A673 (cell line): ENCODE measurements at regions not wholly inside any gene's neighbourhood (a gene's known extent, or its start where the extent isn't known, plus 50 kb on each side); places are given as distances from the start of the nearest gene placed in this dataset.

Experiments
- BruUV-seq: library from RNA; stranded (reverse); fragments of 400-500 nt; replicated peaks from 2 replicates; lab custom pipeline; 2021; lab: Mats Ljungman, UMichigan
- CTCF ChIA-PET: fragments of 300-600 bp; sonication (Branson Sonifier 250); formaldehyde crosslinking; loops from one replicate; lab custom pipeline; 2022; ENCODE audit warnings: antibody characterized with exemption; lab: Charles Lee
- POLR2A ChIA-PET: fragments of 300-600 bp; sonication (Branson Sonifier 250); formaldehyde crosslinking; loops from one replicate; lab custom pipeline; 2022; ENCODE audit warnings: antibody characterized with exemption; ENCODE audit not compliant: low non-redundant PET; lab: Charles Lee
- DNase-seq: peaks from one replicate; pipeline ENCODE4 v3.0.0-alpha.2; 2015; ENCODE audit warnings: low spot score
- H3K27ac ChIP-seq: fragments of 200-600 bp; sonication (generic); 2 replicates; pipeline ENCODE4 v1.5.1; 2016; ENCODE audit warnings: mixed run types, low read depth, mild to moderate bottlenecking, mixed read lengths, antibody characterized with exemption, low read length; ENCODE audit not compliant: poor library complexity, severe bottlenecking
- H3K27me3 ChIP-seq: fragments of 200-600 bp; sonication (generic); replicated peaks from 2 replicates; pipeline ENCODE4 v1.6.1; 2017; ENCODE audit warnings: mixed run types, low read depth, mild to moderate bottlenecking, mixed read lengths, antibody characterized with exemption, low read length; ENCODE audit not compliant: insufficient read depth, poor library complexity
- H3K36me3 ChIP-seq: fragments of 200-600 bp; sonication (generic); 2 replicates; pipeline ENCODE4 v1.6.1; 2016; ENCODE audit warnings: mixed run types, mild to moderate bottlenecking, mixed read lengths, antibody characterized with exemption, low read length; ENCODE audit not compliant: insufficient read depth, poor library complexity, severe bottlenecking
- H3K4me1 ChIP-seq: fragments of 200-600 bp; sonication (generic); 2 replicates; pipeline ENCODE4 v1.6.1; 2017; ENCODE audit warnings: mixed run types, mild to moderate bottlenecking, mixed read lengths, antibody characterized with exemption, low read length; ENCODE audit not compliant: insufficient read depth, poor library complexity, severe bottlenecking
- H3K4me3 ChIP-seq: fragments of 200-600 bp; sonication (generic); 2 replicates; pipeline ENCODE4 v1.5.1; 2016; ENCODE audit warnings: low read depth, mixed run types, mild to moderate bottlenecking, mixed read lengths, low read length; ENCODE audit not compliant: poor library complexity, severe bottlenecking
- H3K9me3 ChIP-seq: fragments of 200-600 bp; sonication (generic); 2 replicates; pipeline ENCODE4 v1.6.1; 2016; ENCODE audit warnings: mixed run types, low read depth, mild to moderate bottlenecking, mixed read lengths, antibody characterized with exemption, low read length; ENCODE audit not compliant: poor library complexity, severe bottlenecking
- CTCF ChIP-seq: fragments of 300-800, 200-600 bp; sonication (generic); conservative IDR thresholded peaks from 2 replicates; pipeline ENCODE4 v1.5.1; 2017; ENCODE audit warnings: low read depth, mild to moderate bottlenecking, antibody characterized with exemption, low read length, moderate library complexity, mixed read lengths
- EZH2 ChIP-seq: fragments of 200-600 bp; sonication (generic); IDR thresholded peaks from 2 replicates; pipeline ENCODE4 v1.6.1; 2017; ENCODE audit warnings: borderline replicate concordance, low read depth, mild to moderate bottlenecking, mixed read lengths, antibody characterized with exemption, low read length; ENCODE audit not compliant: poor library complexity, severe bottlenecking
- intact Hi-C: fragments of 100-400 bp; cut with micrococcal nuclease; formaldehyde crosslinking; loops from one replicate; pipeline ENCODE4 v1.10.0; 2022; ENCODE audit not compliant: unreplicated experiment

GRCh38 chr20:50270569-50270968, 79.9 kb downstream of the CEBPB start:
- intact Hi-C loops: no loop called here
- CTCF ChIA-PET: no interaction called here
- no TSS peak for BruUV-seq

GRCh38 chr20:50271176-50271575, 80.5 kb downstream of the CEBPB start:
- no peak for DNase-seq
- H3K36me3 ChIP-seq: no peaks in the 10 kb centered on the region
- H3K4me1 ChIP-seq: peaks cover 12% of the 10 kb centered on the region
- intact Hi-C loops: no loop called here
- POLR2A ChIA-PET: no interaction called here
- TF ChIP-seq CTCF: no peak
- no peak for TF ChIP-seq EZH2
- H3K27me3 ChIP-seq: no peaks in the 10 kb centered on the region
- CTCF ChIA-PET: no interaction called here
- no peak overlapping the region for H3K4me3 ChIP-seq
- no TSS peak for BruUV-seq
- H3K9me3 ChIP-seq: no peaks in the 10 kb centered on the region
- H3K27ac ChIP-seq: no peak overlapping the region

More at GRCh38 chr20:50270569-50270968, 79.9 kb downstream of the CEBPB start:
- no peaks in the 10 kb centered on the region for H3K27me3 ChIP-seq
- no peaks in the 10 kb centered on the region for H3K36me3 ChIP-seq
- TF ChIP-seq EZH2 (no peak), CTCF (no peak)
- H3K4me1 ChIP-seq: peaks cover 12% of the 10 kb centered on the region
- no peak overlapping the region for H3K4me3 ChIP-seq
- H3K27ac ChIP-seq: no peak overlapping the region
- H3K9me3 ChIP-seq: no peaks in the 10 kb centered on the region
- no peak for DNase-seq
- POLR2A ChIA-PET: no interaction called here

- ChIA-PET CTCF (no interaction called here), POLR2A (no interaction called here)
- intact Hi-C loops: no loop called here
- no peak for DNase-seq
- Histone ChIP-seq H3K36me3 (no peaks in the 10 kb centered on the region), H3K4me3 (no peak overlapping the region), H3K27ac (no peak overlapping the region), H3K4me1 (peaks cover 11% of the 10 kb centered on the region), H3K9me3 (no peaks in the 10 kb centered on the region), H3K27me3 (no peaks in the 10 kb centered on the region)
- no TSS peak for BruUV-seq
- TF ChIP-seq EZH2 (no peak), CTCF (no peak)
Measured at GRCh38 chr20:50271612-50272011, 81.0 kb downstream of the CEBPB start.
